HFFc6 (cell line): ENCODE measurements at regions not wholly inside any gene's neighbourhood (a gene's known extent, or its start where the extent isn't known, plus 50 kb on each side); places are given as distances from the start of the nearest gene placed in this dataset.

Experiments used
- DNase-seq: peaks from one replicate; pipeline ENCODE4 v3.0.0-alpha.2; 2018
- H3K27ac Mint-ChIP-seq: 2 replicates; pipeline ENCODE4 v1.8.0; 2020; ENCODE audit warnings: mild to moderate bottlenecking, mixed read lengths
- H3K27me3 Mint-ChIP-seq: 2 replicates; pipeline ENCODE4 v1.8.0; 2021; ENCODE audit warnings: mild to moderate bottlenecking, moderate library complexity, mixed read lengths; ENCODE audit not compliant: insufficient read depth
- H3K36me3 Mint-ChIP-seq: 2 replicates; pipeline ENCODE4 v1.8.0; 2021; ENCODE audit warnings: low read depth, mixed read lengths
- H3K4me1 Mint-ChIP-seq: 2 replicates; pipeline ENCODE4 v1.8.0; 2020; ENCODE audit warnings: low read depth, mixed read lengths
- H3K4me3 Mint-ChIP-seq: 2 replicates; pipeline ENCODE4 v1.8.0; 2020; ENCODE audit warnings: mild to moderate bottlenecking, moderate library complexity, mixed read lengths
- H3K9me3 Mint-ChIP-seq: 2 replicates; pipeline ENCODE4 v1.8.0; 2020; ENCODE audit warnings: mild to moderate bottlenecking, mixed read lengths
- TF ChIP-seq, protein P1 (sequence below): fragments of 200-600 bp; sonication (generic); IDR thresholded peaks from 2 replicates; pipeline ENCODE4 v1.5.0; 2021; ENCODE audit warnings: antibody characterized with exemption, mild to moderate bottlenecking

DNA sequence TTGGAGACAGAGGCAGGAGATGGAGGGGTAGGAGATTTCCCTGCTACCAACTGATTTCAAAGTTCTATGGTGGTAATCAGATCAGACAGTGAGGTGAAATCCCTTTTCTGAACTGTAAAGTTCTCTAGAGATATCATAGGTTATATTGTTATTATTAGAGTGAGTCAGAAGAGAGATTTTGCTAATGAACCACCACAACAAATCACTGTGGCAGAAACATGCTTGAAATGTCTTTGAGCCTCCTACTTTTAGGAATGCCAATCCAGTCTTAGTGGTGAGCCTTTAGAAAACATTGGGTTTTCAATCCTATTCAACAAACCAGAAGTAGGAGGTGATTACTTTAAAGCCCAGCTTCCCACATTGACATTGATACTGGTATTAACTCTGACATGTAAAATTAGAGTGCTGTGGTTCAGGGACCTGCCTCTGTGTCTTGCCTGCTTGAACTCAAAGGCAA, 136.7 kb upstream of the CNR1 start:
- no peaks in the 10 kb centered on the region for H3K4me1 Mint-ChIP-seq
- no peaks in the 10 kb centered on the region for H3K27me3 Mint-ChIP-seq
- TF ChIP-seq, protein P1, sequence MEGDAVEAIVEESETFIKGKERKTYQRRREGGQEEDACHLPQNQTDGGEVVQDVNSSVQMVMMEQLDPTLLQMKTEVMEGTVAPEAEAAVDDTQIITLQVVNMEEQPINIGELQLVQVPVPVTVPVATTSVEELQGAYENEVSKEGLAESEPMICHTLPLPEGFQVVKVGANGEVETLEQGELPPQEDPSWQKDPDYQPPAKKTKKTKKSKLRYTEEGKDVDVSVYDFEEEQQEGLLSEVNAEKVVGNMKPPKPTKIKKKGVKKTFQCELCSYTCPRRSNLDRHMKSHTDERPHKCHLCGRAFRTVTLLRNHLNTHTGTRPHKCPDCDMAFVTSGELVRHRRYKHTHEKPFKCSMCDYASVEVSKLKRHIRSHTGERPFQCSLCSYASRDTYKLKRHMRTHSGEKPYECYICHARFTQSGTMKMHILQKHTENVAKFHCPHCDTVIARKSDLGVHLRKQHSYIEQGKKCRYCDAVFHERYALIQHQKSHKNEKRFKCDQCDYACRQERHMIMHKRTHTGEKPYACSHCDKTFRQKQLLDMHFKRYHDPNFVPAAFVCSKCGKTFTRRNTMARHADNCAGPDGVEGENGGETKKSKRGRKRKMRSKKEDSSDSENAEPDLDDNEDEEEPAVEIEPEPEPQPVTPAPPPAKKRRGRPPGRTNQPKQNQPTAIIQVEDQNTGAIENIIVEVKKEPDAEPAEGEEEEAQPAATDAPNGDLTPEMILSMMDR = no peak
- no peak for DNase-seq
- peaks cover 25% of the 10 kb centered on the region for H3K9me3 Mint-ChIP-seq
- H3K36me3 Mint-ChIP-seq = no peaks in the 10 kb centered on the region
- H3K27ac Mint-ChIP-seq = no peak overlapping the region
- H3K4me3 Mint-ChIP-seq = no peak overlapping the region

DNA sequence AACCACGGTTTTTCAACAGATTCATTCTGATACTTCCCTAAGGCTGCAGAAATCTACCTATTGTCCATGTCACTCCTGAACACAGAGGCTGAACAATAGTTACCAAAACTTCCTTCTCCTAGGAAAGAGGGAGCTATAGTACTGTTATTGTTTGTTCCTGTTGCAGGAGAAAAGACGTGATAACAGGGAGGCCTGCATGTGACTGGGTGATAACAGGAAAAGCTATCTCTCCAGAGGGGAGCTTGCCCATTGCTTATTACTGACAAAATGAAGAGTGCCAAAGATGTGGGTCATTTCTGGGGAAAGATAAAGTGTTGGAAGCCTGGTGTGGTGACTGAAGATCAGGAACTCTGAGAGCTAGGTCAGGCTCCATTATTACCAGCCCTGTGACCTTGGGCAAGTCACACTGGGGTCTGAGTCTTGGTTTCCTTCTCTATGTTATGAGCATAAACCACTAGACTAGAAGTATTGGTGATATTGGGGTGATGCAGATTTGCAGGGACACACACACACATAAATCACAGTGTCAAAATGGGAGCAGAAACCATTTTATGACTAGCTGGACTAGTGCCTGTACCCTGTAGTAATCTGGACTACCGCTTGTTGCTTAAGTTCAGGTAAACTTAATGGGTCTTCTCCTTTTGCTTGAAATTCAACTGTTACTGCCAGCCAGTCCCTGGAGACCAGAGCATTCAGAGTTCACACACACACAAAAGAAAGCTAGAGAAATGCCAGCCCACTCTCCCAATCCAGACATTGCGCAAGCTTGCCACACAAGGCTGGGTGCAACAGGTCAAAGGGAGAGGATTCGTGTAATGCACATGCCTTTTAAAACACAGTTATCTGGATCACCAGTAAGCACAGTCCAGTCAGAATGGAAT, 136.0 kb upstream of the CNR1 start:
- peaks cover 27% of the 10 kb centered on the region for H3K9me3 Mint-ChIP-seq
- H3K36me3 Mint-ChIP-seq = no peaks in the 10 kb centered on the region
- TF ChIP-seq, protein P1 = no peak
- no peaks in the 10 kb centered on the region for H3K4me1 Mint-ChIP-seq
- no peak for DNase-seq
- H3K27ac Mint-ChIP-seq = no peak overlapping the region
- no peaks in the 10 kb centered on the region for H3K27me3 Mint-ChIP-seq
- no peak overlapping the region for H3K4me3 Mint-ChIP-seq

GRCh38 chr6:88301256-88301655, 135.1 kb upstream of the CNR1 start:
- Mint-ChIP-seq H3K36me3 (no peaks in the 10 kb centered on the region), H3K27me3 (no peaks in the 10 kb centered on the region), H3K4me1 (no peaks in the 10 kb centered on the region), H3K9me3 (peaks cover 27% of the 10 kb centered on the region), H3K27ac (no peak overlapping the region), H3K4me3 (no peak overlapping the region)
- TF ChIP-seq, protein P1 = no peak
- no peak for DNase-seq

DNA sequence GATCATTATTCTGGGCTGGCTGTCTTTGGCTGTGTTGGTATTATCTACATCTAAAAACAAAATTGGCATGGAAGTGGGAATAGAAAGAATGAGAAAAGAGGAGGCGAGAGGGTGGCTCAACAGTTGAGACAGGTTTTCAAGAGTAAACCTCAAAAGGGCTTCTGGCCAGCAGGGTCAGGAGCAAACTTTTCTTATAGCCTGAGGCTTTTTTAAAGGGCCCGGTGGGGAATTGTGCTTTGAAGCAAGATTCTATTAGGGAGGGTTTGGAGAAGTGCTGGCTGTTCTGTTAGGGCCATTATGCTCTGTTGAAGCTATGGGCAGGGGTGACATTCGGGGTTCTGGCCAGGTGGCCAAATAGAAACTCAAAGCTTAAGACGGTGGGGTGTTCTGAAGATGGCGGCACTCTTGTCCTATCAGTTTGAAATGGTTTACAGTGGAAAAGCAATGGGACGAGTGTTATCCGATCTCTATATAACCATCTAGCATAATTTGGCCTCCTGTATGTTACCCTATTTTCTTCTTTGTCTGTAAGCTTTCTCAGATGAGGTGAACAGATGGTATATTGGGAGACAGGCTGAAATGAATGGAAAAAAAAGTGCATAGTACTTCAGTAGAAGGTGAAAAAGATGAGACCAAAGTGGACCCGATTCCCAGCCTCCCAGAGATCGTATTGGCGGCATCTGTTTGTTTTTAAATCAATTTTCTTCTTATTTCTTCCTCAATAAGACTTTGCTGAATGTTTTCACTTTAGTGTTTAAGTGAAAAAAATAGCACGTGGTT, 132.1 kb upstream of the CNR1 start:
- Mint-ChIP-seq H3K9me3 (peaks cover 19% of the 10 kb centered on the region), H3K4me1 (no peaks in the 10 kb centered on the region), H3K27me3 (no peaks in the 10 kb centered on the region; the same call in none of the 2 replicates), H3K4me3 (no peak overlapping the region), H3K27ac (no peak overlapping the region), H3K36me3 (no peaks in the 10 kb centered on the region)
- TF ChIP-seq, protein P1 = no peak
- DNase-seq = no peak

DNA sequence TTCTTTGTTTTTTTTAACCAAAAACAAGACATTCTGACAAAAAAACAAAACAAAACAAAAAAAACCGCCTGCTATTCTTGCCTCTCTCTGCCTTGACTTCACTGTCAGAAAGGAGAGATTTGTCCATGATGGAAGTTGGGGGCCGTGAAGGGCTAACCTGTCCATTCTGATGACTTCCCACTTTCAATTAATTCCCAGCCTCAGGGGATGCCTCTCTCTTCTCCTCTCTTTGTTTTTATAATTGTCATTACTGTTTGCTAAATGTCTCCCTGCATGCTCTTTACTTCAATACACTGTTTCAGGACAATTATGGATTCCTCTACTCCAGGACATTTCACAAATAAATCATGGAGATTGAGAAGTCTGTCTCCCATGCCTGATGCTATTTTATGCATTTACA, 130.5 kb upstream of the CNR1 start:
- H3K36me3 Mint-ChIP-seq = no peaks in the 10 kb centered on the region
- DNase-seq = no peak
- no peaks in the 10 kb centered on the region for H3K4me1 Mint-ChIP-seq
- H3K9me3 Mint-ChIP-seq = peaks cover 18% of the 10 kb centered on the region
- no peak overlapping the region for H3K27ac Mint-ChIP-seq
- H3K27me3 Mint-ChIP-seq = no peaks in the 10 kb centered on the region; the same call in none of the 2 replicates
- no peak overlapping the region for H3K4me3 Mint-ChIP-seq
- TF ChIP-seq, protein P1 = no peak
